OCI-LY1 (cell line): ENCODE measurements at regions not wholly inside any gene's neighbourhood (a gene's known extent, or its start where the extent isn't known, plus 50 kb on each side); places are given as distances from the start of the nearest gene placed in this dataset.

Experiments used
- CTCF ChIP-seq: fragments of 200-600 bp; sonication (generic), shearing (Covaris generic); IDR thresholded peaks from 2 replicates; pipeline ENCODE4 v1.5.1; 2017; ENCODE audit warnings: mild to moderate bottlenecking, antibody characterized with exemption, low read length, moderate library complexity, mixed read lengths
- EZH2 ChIP-seq: fragments of 200-600 bp; sonication (generic), shearing (Covaris generic); IDR thresholded peaks from 2 replicates; pipeline ENCODE4 v1.8.0; 2017; ENCODE audit warnings: borderline replicate concordance, mixed run types, mild to moderate bottlenecking, antibody characterized with exemption, low read length, moderate library complexity, mixed read lengths

GRCh38 chr4:12375805-12376204 lies 947.1 kb upstream of the HS3ST1 start:
- TF ChIP-seq CTCF: no peak
- no peak for TF ChIP-seq EZH2
